WI38 (cell line): ENCODE measurements at regions not wholly inside any gene's neighbourhood (a gene's known extent, or its start where the extent isn't known, plus 50 kb on each side); places are given as distances from the start of the nearest gene placed in this dataset.

Source experiments
- H3K4me3 ChIP-seq: 2 replicates; pipeline ENCODE4 v1.5.1; 2011; ENCODE audit warnings: low read depth, mild to moderate bottlenecking, control low read depth, low read length
- CTCF ChIP-seq: IDR thresholded peaks from 2 replicates; pipeline ENCODE4 v1.5.1; 2012; ENCODE audit warnings: low read depth, mild to moderate bottlenecking, control low read depth, low read length

- no peak overlapping the region for H3K4me3 ChIP-seq
- TF ChIP-seq CTCF: no peak
These were observed 101.9 kb upstream of the KCNE2 start for GRCh38 chr21:34261841-34262468.

- no peak for TF ChIP-seq CTCF
- no peak overlapping the region for H3K4me3 ChIP-seq
These were observed 101.3 kb upstream of the KCNE2 start for GRCh38 chr21:34262469-34262845.

GRCh38 chr21:34263629-34264028 lies 100.2 kb upstream of the KCNE2 start:
- no peak overlapping the region for H3K4me3 ChIP-seq
- TF ChIP-seq CTCF: no peak

GRCh38 chr21:34266351-34266750 lies 97.5 kb upstream of the KCNE2 start:
- no peak for TF ChIP-seq CTCF

GRCh38 chr21:34268493-34268892 lies 95.3 kb upstream of the KCNE2 start:
- no peak for TF ChIP-seq CTCF
- H3K4me3 ChIP-seq: no peak overlapping the region

More at GRCh38 chr21:34266351-34266750, 97.5 kb upstream of the KCNE2 start:
- H3K4me3 ChIP-seq: no peak overlapping the region

GRCh38 chr21:34270411-34270810 lies 93.4 kb upstream of the KCNE2 start:
- no peak overlapping the region for H3K4me3 ChIP-seq
- TF ChIP-seq CTCF: no peak

GRCh38 chr21:34271189-34271851 lies 92.5 kb upstream of the KCNE2 start:
- no peak overlapping the region for H3K4me3 ChIP-seq
- TF ChIP-seq CTCF: no peak
